NCI-H2081 treated with DMSO at 0.1 percent for 48 hours (cell line): ENCODE measurements at regions not wholly inside any gene's neighbourhood (a gene's known extent, or its start where the extent isn't known, plus 50 kb on each side); places are given as distances from the start of the nearest gene placed in this dataset.
"Not testable (repeated sequence)": the region's sequence is repeated elsewhere in the genome, so short reads cannot be mapped to it uniquely, and the experiment has no call there.

Experiments used
- DNase-seq: peaks from one replicate; lab custom pipeline; 2025; lab: John Stamatoyannopoulos, UW

DNA sequence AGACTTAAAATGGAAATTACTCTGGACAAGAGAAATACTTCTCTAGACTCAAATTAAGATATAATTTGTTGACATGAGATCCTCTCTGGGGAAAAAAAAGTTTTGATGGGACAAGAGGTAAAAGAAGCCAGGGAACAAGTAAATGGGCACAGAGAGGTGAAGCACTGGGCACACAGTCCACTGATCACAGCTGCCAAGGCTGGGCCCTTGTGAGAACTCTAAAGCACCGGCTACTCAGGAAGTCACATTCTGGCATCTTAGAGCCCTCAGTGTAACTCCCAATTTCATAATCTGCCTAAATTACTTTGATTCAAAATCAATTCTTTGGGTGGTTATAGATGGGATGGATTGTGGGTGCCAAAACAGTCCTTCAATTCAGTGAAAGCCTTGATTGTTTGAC is 123.2 kb upstream of the CACNA2D1 start:
- DNase-seq: no peak

DNA sequence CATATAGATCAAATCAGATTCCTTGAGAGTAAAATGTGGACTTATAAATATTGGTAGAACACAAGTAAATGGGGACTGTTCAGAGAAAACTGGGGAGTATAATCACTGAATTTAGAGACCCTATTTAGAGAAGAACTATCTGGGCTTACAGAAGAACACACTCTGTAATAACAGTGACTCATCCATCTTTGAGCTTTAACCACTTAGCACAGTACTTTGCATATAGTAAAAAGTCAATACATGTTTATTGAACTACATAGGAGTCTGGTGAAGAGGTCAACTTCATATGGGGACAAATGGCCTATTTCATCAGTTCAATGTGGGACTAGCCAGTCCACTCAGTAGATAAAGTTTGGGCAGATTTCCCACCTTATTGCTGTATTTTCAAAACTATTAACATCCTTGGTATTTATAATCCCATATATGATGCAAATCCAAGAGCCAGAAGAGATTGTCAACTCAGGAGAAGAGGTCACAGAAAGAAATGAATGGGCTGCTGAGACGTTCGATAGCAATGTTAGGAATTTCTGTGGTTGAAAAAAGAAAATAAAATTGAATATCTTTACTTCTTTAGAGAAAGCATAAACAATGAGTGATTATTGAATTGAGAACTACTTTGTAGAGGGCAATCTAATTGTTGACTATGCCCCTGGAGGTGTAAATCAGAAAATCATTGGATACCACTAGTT is 119.3 kb upstream of the CACNA2D1 start:
- DNase-seq: no peak

DNA sequence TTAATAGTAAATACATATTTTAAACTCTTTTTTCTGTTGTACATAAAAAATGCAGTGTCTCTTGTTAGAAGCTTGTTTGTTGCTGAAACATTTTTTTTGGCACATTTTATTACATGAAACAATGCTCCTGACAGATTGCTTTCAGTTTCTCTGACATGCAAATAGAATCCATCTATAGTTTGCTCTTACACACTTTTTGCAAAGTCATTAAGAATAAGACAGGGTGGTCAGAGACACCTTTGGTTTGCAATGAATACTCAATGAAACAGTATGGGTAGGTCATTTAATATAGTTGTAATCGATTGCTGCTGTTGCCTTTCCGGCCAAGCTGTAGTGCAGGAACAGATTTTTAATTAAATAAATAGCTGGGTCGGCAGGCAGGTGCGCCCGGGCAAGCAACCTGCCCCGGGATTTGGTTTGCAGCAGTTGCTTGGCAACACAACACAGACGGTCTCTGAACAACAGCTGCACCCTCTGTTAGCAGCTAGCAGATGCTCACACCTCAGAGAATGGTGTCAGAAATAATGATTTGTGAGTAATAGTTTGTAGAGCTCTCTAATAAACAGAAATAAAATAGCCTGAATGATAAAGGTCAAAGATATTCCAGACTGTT is 115.7 kb upstream of the CACNA2D1 start:
- DNase-seq: peak; percentile 98

DNA sequence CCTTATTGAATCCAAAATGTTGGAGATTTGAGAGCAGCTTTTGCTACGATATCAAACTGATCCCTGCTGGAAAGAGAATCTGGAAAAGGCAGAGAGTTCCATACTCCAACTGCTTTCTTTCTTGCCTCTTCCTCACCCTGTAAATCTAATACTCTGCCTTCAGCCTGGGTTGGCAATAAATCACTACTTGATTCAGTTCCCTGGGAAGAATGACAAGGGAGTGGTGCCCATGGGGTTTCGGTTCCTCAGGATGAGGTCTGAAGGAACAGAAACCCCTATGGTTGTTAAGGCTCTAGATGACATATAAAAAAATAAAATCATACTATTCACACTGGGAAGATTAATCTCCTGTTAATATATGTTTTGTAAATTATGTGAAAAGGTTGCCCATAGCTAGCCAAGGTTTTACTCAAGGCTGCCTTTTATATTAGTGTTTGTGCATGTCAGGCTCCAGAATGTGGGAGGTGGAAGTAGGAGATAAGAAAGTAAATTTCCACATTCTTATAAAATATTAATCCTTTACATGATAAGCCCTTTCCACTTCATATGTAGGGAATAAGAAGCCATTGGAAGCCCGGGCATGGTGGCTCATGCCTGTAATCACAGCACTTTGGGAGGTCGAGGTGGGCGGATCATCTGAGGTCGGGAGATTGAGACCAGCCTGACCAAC is 106.2 kb upstream of the CACNA2D1 start:
- no peak for DNase-seq

DNA sequence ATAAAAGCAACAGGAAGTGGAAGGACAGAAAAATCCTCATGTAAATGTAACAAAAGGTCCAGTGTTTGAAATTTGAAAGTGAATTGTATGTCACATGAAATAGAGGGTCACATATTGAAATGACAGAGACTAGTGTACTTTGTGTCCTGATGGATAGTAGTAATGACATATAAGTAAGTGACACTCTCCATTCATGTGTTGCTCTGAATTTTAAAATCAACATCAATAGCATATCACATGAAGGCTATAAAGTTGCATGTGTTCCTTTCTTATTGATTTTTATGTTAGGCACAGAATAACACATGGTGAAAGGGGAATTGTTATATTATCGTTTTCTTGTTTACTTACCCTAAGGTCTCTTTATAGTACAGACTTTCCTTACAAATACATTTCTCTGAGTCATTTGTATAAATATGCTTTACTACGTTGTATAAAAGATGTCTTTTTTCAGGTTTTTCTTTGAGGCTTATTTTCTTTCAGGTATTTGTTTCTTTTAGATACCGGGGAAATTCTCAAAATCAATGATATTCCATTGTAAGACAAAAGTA is 104.6 kb upstream of the CACNA2D1 start:
- DNase-seq: no peak

DNA sequence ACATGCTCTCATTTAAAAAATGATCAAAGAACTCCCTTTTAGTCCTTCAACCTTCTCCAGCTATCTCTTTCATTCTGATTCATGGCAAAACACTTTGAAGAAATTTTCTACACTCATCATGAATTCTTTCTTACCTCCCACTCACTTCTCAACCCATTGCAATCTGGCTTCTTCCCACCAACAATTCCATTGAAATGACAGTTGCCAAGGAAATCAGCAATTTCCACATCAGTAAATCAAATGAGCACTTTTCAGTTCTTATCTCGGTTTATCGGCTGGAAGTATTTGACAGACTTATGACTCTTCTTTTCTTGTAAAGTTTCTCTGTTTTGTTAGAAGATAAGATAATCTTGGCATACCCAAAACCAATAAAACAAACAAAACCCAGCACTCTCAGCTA is 99.1 kb upstream of the CACNA2D1 start:
- DNase-seq: no peak

DNA sequence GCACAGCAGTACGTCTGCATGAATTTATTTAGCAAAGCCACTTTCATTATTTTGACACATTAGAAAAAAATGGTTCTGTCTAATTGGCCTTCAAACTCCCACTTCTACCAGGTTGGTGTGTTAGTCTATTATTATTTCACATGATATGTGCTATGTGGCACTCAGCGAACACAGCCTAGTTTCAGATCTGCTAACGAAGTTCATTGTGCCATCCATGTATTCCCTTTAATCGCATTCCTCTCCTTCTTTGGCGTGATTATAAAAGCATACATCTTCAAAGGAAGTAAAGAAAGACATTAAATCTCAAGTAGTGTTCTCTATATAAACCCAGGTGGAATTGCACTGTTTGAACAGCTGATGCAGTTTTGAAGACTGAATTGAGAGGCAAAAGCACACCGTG is 96.4 kb upstream of the CACNA2D1 start:
- DNase-seq: peak; percentile 79

DNA sequence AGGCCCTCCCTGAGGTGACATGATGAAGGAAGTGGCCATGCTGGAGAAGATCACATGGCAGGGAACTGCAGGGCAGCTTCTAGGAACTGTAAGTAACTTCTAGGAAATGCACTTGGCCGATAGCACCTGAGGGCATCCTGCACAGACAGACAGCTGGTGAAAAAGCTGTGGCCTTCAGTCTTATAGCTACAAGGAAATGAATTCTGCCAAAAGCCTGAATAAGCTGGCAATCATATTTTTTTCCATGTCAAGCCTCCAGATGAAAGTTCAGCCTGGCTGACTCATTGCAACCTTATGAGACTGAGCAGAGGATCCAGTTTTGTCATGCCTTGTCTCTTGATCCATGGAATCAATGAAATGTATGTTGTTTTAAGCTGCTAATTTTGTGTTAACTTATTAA is 91.1 kb upstream of the CACNA2D1 start:
- DNase-seq: no peak

DNA sequence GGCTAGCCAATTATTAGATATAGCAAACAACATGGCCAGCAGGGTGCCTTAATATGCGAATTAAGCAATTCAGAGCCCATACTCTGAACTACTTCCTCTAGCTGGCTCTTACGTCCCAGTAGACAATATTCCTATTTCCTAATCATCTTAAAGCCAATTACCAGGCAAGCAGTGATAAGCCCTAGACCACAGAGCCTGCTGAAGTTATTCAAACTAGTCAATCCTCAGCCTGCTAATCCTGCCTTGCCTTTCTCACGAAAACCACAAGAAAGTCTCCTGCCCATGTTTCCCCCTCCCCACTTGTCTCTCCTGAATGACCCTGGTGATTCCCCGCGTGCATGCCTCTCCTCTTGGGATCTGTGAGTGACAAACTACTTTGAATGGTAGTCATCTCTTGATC is 86.8 kb upstream of the CACNA2D1 start:
- DNase-seq: no peak

DNA sequence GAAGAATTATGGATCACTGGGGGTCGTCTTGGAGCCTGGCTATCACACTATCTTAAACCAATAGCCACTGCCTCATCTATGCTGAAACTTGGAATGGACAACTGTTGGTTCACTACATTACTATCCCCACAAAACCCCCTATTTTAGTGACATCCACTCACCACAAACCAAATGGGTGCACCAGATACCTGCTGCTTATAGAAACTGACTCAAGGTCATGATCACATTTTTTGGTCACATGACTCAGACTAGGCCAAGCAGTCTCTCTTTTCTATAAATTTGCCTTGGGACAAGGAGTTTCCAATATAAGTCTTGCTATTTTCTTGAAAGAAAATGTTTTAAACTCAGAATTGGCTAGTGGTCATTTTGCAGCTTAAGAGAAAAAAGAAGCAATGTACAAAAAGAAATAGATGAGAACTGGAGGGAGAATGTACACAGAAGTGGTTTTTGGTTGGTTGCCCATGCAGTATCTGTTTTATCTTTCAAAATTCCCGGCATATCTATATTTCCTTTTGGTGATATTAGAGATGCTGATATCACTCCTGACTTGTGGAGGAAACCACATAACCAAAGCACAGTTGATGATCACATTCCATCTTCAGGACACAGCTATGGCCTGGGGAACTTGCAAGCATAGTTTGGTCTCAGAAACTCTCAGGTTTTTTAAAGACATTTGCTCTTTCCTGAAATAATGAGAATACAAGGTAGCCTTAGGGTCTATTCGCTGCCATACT is 85.2 kb upstream of the CACNA2D1 start:
- DNase-seq: no peak

DNA sequence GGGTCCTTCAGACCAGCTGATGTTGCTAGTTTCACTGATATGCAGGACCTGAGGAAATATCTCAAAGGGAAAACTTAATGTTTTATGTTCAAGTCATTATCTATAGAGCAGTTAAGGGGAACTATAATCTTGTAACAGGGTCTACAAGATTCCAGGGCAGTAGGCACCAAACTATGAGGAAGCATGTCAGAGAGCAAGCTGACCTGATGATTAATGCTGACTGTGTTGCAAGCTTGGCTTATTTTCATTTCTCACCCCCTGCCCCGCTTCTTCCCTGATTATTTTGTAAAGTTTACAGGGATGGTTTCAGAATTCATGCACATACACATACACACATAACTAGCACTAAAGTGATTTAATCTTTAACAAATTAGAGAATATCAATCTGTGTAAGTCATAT is 84.3 kb upstream of the CACNA2D1 start:
- DNase-seq: no peak

DNA sequence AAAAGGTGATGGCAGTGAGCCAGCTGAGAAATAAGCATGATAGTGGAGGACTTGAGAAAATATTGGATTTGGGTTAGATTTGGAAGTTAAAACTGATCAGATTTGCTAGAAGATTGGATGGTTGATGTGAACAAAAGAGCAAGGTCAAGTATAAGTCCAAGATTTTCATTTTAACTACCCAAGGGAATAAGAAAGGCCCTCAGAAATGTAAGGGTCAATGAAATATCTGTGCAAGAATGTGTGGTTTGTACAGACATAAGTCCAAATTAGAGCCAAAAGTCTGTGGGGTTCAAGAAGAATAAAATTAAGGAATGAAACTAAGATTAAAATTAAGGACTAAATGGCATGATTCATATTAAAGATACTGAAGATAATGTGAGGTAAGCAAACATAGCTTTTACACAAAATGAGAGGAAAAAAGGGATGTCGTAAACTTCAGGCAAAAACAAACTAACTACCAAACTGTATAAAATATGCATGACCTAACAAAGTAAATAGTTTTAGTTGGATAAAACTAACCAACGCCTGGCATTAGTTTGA is 78.4 kb upstream of the CACNA2D1 start:
- no peak for DNase-seq

DNA sequence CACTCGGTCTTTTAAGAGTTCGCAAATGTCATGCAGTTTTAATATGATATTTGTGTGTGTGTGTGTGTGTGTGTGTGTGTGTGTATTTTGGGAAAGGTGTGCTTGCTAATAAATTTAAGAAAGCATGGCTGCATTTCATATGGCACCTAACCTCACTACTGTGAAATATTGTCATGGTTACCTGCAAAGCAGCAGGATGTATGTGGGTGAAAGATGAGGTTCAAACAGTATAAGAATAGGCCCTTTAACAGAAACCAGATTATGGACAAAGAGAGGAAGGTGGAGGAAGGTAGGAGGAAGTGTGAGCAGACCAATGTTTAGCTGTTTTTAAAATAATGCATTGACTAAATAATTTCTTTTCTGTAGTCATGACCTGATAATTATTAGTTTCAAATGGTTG is 73.5 kb upstream of the CACNA2D1 start:
- no peak for DNase-seq

DNA sequence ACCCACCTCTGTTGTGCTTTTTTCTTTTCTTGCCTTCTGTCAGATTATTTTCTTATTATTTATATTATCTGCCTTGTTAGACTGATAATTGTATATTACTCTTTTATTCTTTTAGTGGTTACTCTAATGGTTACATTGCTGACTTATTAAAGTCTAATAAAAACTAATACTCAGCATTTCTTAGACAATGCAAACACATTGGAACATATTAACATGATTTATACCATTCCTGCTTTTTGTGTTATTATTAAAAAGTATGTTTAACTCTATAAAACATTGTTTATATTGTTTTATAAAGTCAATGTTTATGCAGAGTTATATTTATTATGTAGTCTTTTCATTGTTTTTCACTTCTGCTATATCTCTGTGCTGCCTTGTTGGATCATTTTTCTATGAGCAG is 68.0 kb upstream of the CACNA2D1 start:
- no peak for DNase-seq

DNA sequence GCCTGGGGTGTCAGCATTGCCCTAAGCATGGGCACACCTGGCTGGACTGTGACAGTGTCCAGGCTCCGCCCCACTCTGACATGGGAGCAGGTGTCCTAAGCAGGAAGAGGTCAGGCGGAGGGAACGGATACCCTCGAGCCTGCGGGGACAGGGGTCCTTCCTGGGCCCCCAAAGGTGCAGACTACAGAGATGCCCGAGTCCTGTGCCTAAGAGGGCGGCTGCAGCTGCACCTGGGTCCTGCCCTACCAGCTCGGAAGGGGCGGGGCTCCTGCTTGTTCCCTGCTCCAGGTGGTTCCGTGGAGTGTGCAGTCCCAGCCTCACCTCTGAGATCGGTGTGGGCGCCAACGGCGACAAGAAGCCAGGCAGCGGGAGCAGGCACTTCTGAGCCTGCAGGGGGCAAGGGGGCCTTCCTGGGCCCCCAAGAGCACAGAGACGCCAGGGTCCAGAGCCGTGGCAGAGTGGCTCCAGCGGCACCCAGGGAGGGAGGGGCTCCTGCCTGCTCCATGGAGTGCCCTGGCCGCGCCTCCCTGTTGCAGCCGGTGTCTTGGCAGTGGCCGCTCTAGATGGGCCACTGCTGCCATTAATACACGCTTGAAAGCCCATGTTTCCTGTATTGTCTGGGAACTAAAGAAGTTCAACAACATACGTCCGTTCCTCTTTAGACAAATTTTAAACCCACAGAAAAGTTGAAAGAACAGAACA is 64.5 kb upstream of the CACNA2D1 start:
- peak; percentile 31 for DNase-seq

DNA sequence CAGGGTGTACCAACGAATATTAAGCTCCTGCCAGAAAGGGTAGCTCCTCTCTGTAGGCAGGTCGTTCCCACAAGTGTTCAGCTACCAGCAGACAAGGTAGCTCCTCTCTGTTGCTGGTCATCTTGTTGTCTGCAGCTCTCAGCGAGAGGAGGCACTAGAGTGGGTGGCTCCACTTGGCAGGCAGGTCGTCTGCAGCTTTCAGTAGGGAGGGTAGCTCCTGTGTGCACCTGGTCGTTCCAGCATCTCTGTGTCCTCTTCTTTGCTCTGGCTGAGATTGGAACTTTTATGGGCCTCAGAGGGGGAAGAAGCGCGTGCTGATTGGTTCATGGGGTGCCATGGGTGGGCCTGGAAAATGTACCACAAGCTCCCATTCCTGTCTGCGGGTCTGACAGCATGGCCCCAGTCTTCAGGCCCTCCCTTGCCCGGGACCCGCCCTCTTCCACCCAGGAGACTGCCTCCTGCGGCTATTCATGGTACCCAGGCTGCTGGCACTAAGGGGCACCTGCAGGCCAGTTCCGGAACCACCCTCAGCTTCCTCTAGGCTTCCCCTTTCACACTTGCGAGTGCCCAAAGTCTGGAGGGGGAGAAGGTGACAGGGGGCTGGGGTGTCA is 63.9 kb upstream of the CACNA2D1 start:
- peak; percentile 49 for DNase-seq

DNA sequence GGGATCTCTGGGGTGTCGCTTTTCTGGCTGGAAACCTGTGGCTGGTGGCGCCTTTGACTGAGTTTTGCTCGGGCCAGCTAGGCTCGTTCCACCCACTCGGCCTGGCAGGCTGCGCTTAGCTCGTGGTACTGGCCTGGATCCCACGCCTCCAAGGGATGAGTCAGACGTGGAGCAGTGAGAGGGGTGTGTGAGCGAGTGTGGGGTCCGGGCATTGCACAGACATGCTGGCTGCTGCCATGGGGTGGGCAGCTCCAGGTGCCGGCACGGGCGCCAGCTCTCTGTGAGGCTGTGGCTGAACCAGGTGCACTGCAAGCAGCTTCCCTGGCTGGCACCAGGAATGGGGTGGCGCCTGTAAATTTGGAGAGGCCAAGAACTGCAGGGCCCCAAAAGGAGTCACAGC is 63.1 kb upstream of the CACNA2D1 start:
- DNase-seq: no peak

DNA sequence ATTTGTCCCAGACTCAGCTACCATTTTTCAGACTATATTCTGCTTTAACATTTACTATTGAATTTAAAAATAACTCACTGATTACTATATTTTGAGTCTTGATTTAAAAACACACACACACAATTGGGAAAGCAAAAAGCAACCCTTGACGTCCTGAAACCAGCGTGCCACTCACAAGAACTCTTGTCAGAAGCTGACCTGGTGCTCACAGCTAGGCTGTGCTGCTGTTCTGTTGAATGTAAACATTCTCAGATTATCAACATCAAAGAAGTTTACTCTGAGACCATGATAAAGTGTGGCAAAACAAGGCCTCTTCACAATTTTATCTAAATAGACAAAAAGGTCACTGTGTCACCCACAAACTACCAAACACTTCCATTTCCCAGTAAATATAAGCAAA is 62.6 kb upstream of the CACNA2D1 start:
- DNase-seq: no peak

DNA sequence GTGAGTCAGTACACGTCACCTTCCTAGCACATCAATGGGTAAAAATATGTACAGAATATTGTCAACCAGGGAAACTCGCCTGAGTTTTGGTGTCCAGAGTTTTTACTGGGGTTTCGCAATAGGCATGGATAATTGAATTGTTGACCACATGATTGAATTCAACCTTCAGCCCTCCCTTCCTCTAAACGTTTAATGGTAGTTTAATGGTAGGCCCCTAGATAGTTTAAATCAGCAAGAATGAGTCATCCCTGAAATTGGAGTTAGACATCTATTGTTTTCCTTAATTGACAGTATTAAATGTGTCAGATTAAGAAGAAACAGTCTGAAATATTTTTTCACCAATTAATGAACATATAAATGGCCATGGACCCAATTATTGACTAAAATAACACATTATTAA is 57.8 kb upstream of the CACNA2D1 start:
- no peak for DNase-seq

DNA sequence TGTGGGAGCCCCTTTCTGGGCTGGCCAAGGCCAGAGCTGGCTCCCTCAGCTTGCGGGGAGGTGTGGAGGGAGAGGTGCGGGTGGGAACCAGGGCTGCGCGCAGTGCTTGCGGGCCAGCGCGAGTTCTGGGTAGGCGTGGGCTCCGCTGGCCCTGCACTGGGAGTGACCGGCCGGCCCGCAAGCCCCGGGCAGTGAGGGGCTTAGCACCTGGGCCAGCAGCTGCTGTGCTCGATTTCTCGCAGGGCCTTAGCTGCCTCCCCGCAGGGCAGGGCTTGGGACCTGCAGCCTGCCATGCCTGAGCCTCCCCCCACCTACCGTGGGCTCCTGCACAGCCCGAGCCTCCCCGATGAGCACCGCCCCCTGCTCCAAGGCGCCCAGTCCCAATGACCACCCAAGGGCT is 56.0 kb upstream of the CACNA2D1 start:
- not testable (repeated sequence) for DNase-seq

DNA sequence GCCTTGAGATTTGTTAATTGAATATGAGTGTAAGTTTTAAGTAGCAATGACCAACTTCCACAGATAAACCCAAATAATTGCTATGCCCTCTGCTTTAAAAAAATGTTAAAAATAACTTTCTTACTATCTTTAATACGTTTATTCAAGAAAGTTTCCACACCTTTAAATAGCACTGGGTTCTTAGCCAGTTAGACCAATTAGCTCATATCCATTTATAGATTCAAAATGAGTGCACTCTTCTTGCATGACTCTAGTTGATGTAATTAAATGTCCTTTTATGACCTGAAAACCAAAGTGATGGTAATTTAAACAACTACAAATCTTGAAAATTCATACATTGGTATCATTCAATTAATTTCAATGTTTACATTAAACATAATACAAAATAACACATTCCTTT is 50.8 kb upstream of the CACNA2D1 start:
- no peak for DNase-seq
